Endothelial cell of umbilical vein (primary cell): ENCODE measurements at regions not wholly inside any gene's neighbourhood (a gene's known extent, or its start where the extent isn't known, plus 50 kb on each side); places are given as distances from the start of the nearest gene placed in this dataset.

Experiments used
- BruUV-seq: library from RNA; stranded (reverse); fragments of 400-500 nt; replicated peaks from 2 replicates; lab custom pipeline; 2021; lab: Mats Ljungman, UMichigan
- CTCF ChIA-PET: fragments of 300-600, 350-600 bp; sonication (Branson Sonifier 250); formaldehyde crosslinking; loops from one replicate; lab custom pipeline; 2021; ENCODE audit warnings: antibody characterized with exemption, inconsistent platforms; lab: Charles Lee
- POLR2A ChIA-PET: fragments of 300-600, 350-600 bp; sonication (Branson Sonifier 250); formaldehyde crosslinking; loops from one replicate; lab custom pipeline; 2021; ENCODE audit warnings: antibody characterized with exemption, inconsistent platforms; lab: Charles Lee
- DNase-seq: peaks from one replicate; pipeline ENCODE4 v3.0.0-alpha.2; 2011; ENCODE audit warnings: low read depth, low spot score
- FAIRE-seq: peaks from 2 replicates; lab custom pipeline; 2011; peaks lifted over from hg19 to GRCh38; lab: Jason Lieb, UNC
- H2AFZ ChIP-seq: 2 replicates; pipeline ENCODE4 v1.6.0; 2012; ENCODE audit warnings: low read depth, low read length, control low read depth, inconsistent platforms
- H3K27ac ChIP-seq: 2 replicates; pipeline ENCODE4 v1.5.1; 2011; ENCODE audit warnings: low read depth, mild to moderate bottlenecking, control low read depth, low read length, moderate library complexity; ENCODE audit not compliant: insufficient read depth
- H3K27me3 ChIP-seq, 2 experiments: 2 replicates each; pipeline versions ENCODE4 v1.6.0 to v1.6.1; 2011; ENCODE audit warnings: low read length in 2 of 2, mixed read lengths in 1 of 2; ENCODE audit not compliant: control insufficient read depth in 2 of 2, insufficient read depth in 2 of 2
- H3K36me3 ChIP-seq, 2 experiments: 2 replicates in 1 of 2; 3 replicates in 1 of 2; pipeline ENCODE4 v1.5.1; 2011; ENCODE audit warnings: low read length in 2 of 2, mild to moderate bottlenecking in 1 of 2, moderate library complexity in 1 of 2; ENCODE audit not compliant: control insufficient read depth in 2 of 2, insufficient read depth in 2 of 2; ENCODE audit errors: extremely low read depth in 1 of 2
- H3K4me1 ChIP-seq: 3 replicates; pipeline ENCODE4 v1.5.1; 2011; ENCODE audit warnings: mild to moderate bottlenecking, low read length; ENCODE audit not compliant: control insufficient read depth, insufficient read depth; ENCODE audit errors: extremely low read depth
- H3K4me2 ChIP-seq: 2 replicates; pipeline ENCODE4 v1.6.1; 2011; ENCODE audit warnings: low read length, control low read depth, mixed read lengths; ENCODE audit not compliant: insufficient read depth
- H3K4me3 ChIP-seq, 3 experiments: fragments of 200-600 bp in 1 of 3; sonication (generic), shearing (Covaris generic) in 1 of 3; replicated peaks in 1 of 3; 2 replicates each; pipeline ENCODE4 v1.5.1; 2011 to 2016; ENCODE audit warnings: control low read depth in 3 of 3, low read length in 3 of 3, mild to moderate bottlenecking in 2 of 3, inconsistent platforms in 1 of 3, low read depth in 1 of 3, moderate library complexity in 1 of 3; ENCODE audit not compliant: insufficient read depth in 1 of 3
- H3K79me2 ChIP-seq: 2 replicates; pipeline ENCODE4 v1.6.0; 2012; ENCODE audit warnings: low read length, inconsistent platforms; ENCODE audit not compliant: control insufficient read depth, insufficient read depth
- H3K9ac ChIP-seq: replicated peaks from 2 replicates; pipeline ENCODE3; 2011; ENCODE audit warnings: low read length, control low read depth; ENCODE audit not compliant: insufficient read depth; ENCODE audit errors: extremely low read depth
- H3K9me1 ChIP-seq: replicated peaks from 3 replicates; pipeline ENCODE4 v1.6.0; 2011; ENCODE audit warnings: mild to moderate bottlenecking, low read length; ENCODE audit not compliant: control insufficient read depth, insufficient read depth; ENCODE audit errors: extremely low read depth
- H3K9me3 ChIP-seq: replicated peaks from 2 replicates; pipeline ENCODE4 v1.5.1; 2012; ENCODE audit warnings: low read length, inconsistent platforms; ENCODE audit not compliant: control insufficient read depth, insufficient read depth
- H4K20me1 ChIP-seq: replicated peaks from 2 replicates; pipeline ENCODE3; 2011; ENCODE audit warnings: mild to moderate bottlenecking, low read length; ENCODE audit not compliant: control insufficient read depth, insufficient read depth; ENCODE audit errors: extremely low read depth
- CTCF ChIP-seq, 2 donors: IDR thresholded peaks; 1 replicate in 1 of 2; 2 replicates in 1 of 2; pipeline ENCODE4 v1.5.1; 2011; ENCODE audit warnings: low read length in 2 of 2, mild to moderate bottlenecking in 2 of 2, moderate library complexity in 2 of 2, control low read depth in 1 of 2, inconsistent platforms in 1 of 2, low read depth in 1 of 2; ENCODE audit not compliant: insufficient read depth in 1 of 2; ENCODE audit errors: extremely low read depth in 1 of 2
- EZH2 ChIP-seq: IDR thresholded peaks from 2 replicates; pipeline ENCODE4 v1.6.1; 2012; ENCODE audit warnings: borderline replicate concordance, low read depth, mild to moderate bottlenecking, moderate library complexity, low read length, inconsistent platforms; ENCODE audit not compliant: severe bottlenecking
- FOS ChIP-seq: IDR thresholded peaks from 2 replicates; pipeline ENCODE4 v1.6.1; 2011; ENCODE audit warnings: mild to moderate bottlenecking, low read length, moderate library complexity, borderline replicate concordance; ENCODE audit not compliant: insufficient read depth
- GATA2 ChIP-seq: IDR thresholded peaks from 2 replicates; pipeline ENCODE4 v1.7.0; 2011; ENCODE audit warnings: low read depth, mild to moderate bottlenecking, moderate library complexity, mixed read lengths, low read length; ENCODE audit not compliant: insufficient read length, insufficient read depth
- JUN ChIP-seq: IDR thresholded peaks from 2 replicates; pipeline ENCODE4 v1.6.1; 2011; ENCODE audit warnings: borderline replicate concordance, low read depth; ENCODE audit not compliant: insufficient read length, insufficient read depth
- MYC ChIP-seq: IDR thresholded peaks from one replicate; pipeline ENCODE4 v1.6.1; 2011; ENCODE audit warnings: mild to moderate bottlenecking, low read depth, low read length
- POLR2A ChIP-seq: IDR thresholded peaks from 2 replicates; pipeline ENCODE4 v1.6.1; 2012; ENCODE audit warnings: low read depth, mild to moderate bottlenecking, control low read depth, low read length
- POLR2AphosphoS5 ChIP-seq: IDR thresholded peaks from 2 replicates; pipeline ENCODE4 v1.6.1; 2012; ENCODE audit warnings: low read depth, mild to moderate bottlenecking, control low read depth, low read length, moderate library complexity; ENCODE audit not compliant: insufficient read depth
- dilution Hi-C: fragments of 300-500 bp; cut with MboI; formaldehyde crosslinking; loops from one replicate; pipeline ENCODE4 v1.15.0; 2019; ENCODE audit warnings: low sequenced_read_pairs; ENCODE audit not compliant: extremely low pct_ligation_motif_present
- intact Hi-C: fragments of 100-400 bp; cut with micrococcal nuclease; formaldehyde crosslinking; loops from one replicate; pipeline ENCODE4 v1.10.0; 2022
- TF ChIP-seq, protein P1 (sequence below): IDR thresholded peaks from 2 replicates; pipeline ENCODE4 v1.6.1; 2011; ENCODE audit not compliant: insufficient read depth, insufficient read length

DNA sequence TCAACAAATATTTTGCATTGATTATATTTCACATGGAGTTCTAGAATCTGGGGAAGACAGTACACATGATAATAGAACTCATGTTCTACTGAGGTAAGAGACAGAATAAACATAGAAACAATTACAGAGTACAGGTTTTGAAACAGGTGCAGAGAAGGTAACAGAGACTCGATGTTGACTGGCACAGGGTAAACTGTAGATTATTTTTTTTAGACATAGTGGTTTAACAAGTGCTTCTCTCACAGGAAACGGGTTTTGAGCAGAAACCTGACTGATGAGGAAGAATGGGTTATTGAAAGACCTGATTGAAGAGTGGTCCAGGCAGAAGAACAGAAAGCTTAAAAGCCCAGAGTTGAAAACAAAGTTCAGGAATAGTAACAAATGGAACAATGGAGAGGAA lies 1002.5 kb upstream of the FAM98A start:
- Histone ChIP-seq H3K27ac (no peak overlapping the region), H3K79me2 (no peaks in the 10 kb centered on the region), H3K9ac (no peak overlapping the region), H3K9me1 (no peaks in the 10 kb centered on the region), H2AFZ (no peak overlapping the region), H3K4me3 (no peak overlapping the region), H3K27me3 (no peaks in the 10 kb centered on the region), H4K20me1 (no peaks in the 10 kb centered on the region), H3K36me3 (no peaks in the 10 kb centered on the region), H3K9me3 (peaks cover 7% of the 10 kb centered on the region), H3K4me1 (no peaks in the 10 kb centered on the region), H3K4me2 (no peak overlapping the region)
- TF ChIP-seq, protein P1, sequence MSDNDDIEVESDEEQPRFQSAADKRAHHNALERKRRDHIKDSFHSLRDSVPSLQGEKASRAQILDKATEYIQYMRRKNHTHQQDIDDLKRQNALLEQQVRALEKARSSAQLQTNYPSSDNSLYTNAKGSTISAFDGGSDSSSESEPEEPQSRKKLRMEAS = no peak
- TF ChIP-seq GATA2 (no peak), EZH2 (no peak), FOS (no peak), CTCF (IDR thresholded peaks at IDR 0.05; ENCODE audit: extremely low read depth in 1 of 2, insufficient read depth in 1 of 2, low read depth in 1 of 2, low read length in 2 of 2) (no peak), MYC (no peak)
- dilution Hi-C loops = no loop called here
- no TSS peak for BruUV-seq
- ChIA-PET POLR2A (no interaction called here), CTCF (no interaction called here)
- DNase-seq = no peak
- intact Hi-C loops = no loop called here
- FAIRE-seq = no peak

- no peak for FAIRE-seq
- H3K27me3 ChIP-seq = no peaks in the 10 kb centered on the region
- BruUV-seq = no TSS peak
These were observed 979.5 kb upstream of the FAM98A start for GRCh38 chr2:34578641-34579040.

More at GRCh38 chr2:34578641-34579040, 979.5 kb upstream of the FAM98A start:
- Histone ChIP-seq H3K79me2 (no peaks in the 10 kb centered on the region), H3K9ac (no peak overlapping the region), H3K4me2 (no peak overlapping the region), H4K20me1 (no peaks in the 10 kb centered on the region), H3K4me1 (no peaks in the 10 kb centered on the region), H3K36me3 (no peaks in the 10 kb centered on the region), H3K27ac (no peak overlapping the region), H3K9me3 (no peaks in the 10 kb centered on the region), H3K4me3 (no peak overlapping the region), H2AFZ (no peak overlapping the region), H3K9me1 (no peaks in the 10 kb centered on the region)
- dilution Hi-C loops (no loop called here), intact Hi-C loops (no loop called here)
- no peak for DNase-seq
- POLR2A ChIA-PET = no interaction called here
- CTCF ChIA-PET = no interaction called here
- TF ChIP-seq JUN (no peak), EZH2 (no peak), GATA2 (no peak), CTCF (IDR thresholded peaks at IDR 0.05; ENCODE audit: extremely low read depth in 1 of 2, insufficient read depth in 1 of 2, low read depth in 1 of 2, low read length in 2 of 2) (no peak), MYC (no peak), FOS (no peak), POLR2A (no peak), POLR2AphosphoS5 (no peak)
- TF ChIP-seq, protein P1 = no peak
